ENCODE measurements at regions not wholly inside any gene's neighbourhood (a gene's known extent, or its start where the extent isn't known, plus 50 kb on each side); places are given as distances from the start of the nearest gene placed in this dataset.

DNA sequence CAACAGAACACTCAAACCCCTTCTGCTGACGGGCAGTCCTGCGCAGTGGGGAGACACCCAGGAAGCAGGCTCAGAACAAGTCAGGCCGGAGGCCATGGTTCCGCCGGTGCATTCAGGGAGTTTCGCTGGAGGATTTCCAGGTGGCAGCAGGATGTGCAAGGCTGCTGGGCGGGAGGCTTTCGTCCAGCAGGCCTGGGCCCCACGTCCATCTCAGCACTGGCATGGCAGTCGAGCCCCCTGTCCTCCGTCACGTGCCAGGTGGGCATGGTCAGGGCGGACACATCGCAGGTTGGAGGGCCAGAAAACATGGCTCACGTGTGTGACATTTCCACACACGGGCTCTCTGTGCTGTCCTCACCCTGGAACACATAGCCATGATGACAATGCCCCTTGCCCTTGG is 299.9 kb upstream of the IRX2 start:
- Histone ChIP-seq H3K36me3 (no peaks in the 10 kb centered on the region), H3K27ac (no peak overlapping the region), H3K9me3 (no peaks in the 10 kb centered on the region), H3K4me3 (no peak overlapping the region), H3K27me3 (replicated peaks; ENCODE audit: insufficient read depth) (no peaks in the 10 kb centered on the region), H3K4me1 (ENCODE audit: control insufficient read depth in 1 of 2, low read depth in 2 of 2) (no peaks in the 10 kb centered on the region)
- TF ChIP-seq, protein P1, sequence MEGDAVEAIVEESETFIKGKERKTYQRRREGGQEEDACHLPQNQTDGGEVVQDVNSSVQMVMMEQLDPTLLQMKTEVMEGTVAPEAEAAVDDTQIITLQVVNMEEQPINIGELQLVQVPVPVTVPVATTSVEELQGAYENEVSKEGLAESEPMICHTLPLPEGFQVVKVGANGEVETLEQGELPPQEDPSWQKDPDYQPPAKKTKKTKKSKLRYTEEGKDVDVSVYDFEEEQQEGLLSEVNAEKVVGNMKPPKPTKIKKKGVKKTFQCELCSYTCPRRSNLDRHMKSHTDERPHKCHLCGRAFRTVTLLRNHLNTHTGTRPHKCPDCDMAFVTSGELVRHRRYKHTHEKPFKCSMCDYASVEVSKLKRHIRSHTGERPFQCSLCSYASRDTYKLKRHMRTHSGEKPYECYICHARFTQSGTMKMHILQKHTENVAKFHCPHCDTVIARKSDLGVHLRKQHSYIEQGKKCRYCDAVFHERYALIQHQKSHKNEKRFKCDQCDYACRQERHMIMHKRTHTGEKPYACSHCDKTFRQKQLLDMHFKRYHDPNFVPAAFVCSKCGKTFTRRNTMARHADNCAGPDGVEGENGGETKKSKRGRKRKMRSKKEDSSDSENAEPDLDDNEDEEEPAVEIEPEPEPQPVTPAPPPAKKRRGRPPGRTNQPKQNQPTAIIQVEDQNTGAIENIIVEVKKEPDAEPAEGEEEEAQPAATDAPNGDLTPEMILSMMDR (IDR thresholded peaks at IDR 0.05): no peak
- DNase-seq (ENCODE audit: low spot score) (no peak), ATAC-seq (ENCODE audit: insufficient number of reproducible peaks, low FRiP score, low read depth) (no peak)

DNA sequence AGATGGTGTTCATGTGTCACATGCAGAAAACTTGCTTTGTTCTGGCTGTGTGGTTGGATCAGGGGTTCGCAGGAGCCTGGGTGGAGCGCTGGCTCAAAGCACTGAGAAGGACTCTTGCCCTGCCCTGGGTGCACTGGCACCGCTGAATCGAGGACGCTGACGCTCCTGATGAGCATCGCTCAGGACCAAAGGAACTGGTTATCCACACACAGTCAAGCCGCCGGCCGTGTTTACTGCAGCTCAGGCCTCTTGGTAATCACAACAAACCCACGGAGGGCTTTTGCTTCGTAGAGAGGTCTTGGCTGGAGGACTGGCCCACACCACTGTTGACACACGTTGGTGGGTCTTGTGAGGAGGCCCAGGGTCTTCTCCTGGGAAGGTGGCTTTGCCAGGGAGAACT is 299.4 kb upstream of the IRX2 start:
- TF ChIP-seq, protein P1 (IDR thresholded peaks at IDR 0.05): no peak
- H3K27me3 ChIP-seq (replicated peaks; ENCODE audit: insufficient read depth): no peaks in the 10 kb centered on the region
- ATAC-seq (ENCODE audit: insufficient number of reproducible peaks, low FRiP score, low read depth): no peak
- no peaks in the 10 kb centered on the region for H3K4me1 ChIP-seq (ENCODE audit: control insufficient read depth in 1 of 2, low read depth in 2 of 2)
- DNase-seq (ENCODE audit: low spot score): no peak
- no peaks in the 10 kb centered on the region for H3K9me3 ChIP-seq
- no peak overlapping the region for H3K4me3 ChIP-seq
- no peaks in the 10 kb centered on the region for H3K36me3 ChIP-seq
- H3K27ac ChIP-seq: no peak overlapping the region

GRCh38 chr5:3049261-3049660 is 297.8 kb upstream of the IRX2 start:
- no peaks in the 10 kb centered on the region for H3K27me3 ChIP-seq (replicated peaks; ENCODE audit: insufficient read depth)
- TF ChIP-seq, protein P1 (IDR thresholded peaks at IDR 0.05): no peak
- no peak overlapping the region for H3K4me3 ChIP-seq
- no peaks in the 10 kb centered on the region for H3K9me3 ChIP-seq
- no peak for ATAC-seq (ENCODE audit: insufficient number of reproducible peaks, low FRiP score, low read depth)
- no peak overlapping the region for H3K27ac ChIP-seq
- H3K36me3 ChIP-seq: no peaks in the 10 kb centered on the region
- no peaks in the 10 kb centered on the region for H3K4me1 ChIP-seq (ENCODE audit: control insufficient read depth in 1 of 2, low read depth in 2 of 2)
- no peak for DNase-seq (ENCODE audit: low spot score)

DNA sequence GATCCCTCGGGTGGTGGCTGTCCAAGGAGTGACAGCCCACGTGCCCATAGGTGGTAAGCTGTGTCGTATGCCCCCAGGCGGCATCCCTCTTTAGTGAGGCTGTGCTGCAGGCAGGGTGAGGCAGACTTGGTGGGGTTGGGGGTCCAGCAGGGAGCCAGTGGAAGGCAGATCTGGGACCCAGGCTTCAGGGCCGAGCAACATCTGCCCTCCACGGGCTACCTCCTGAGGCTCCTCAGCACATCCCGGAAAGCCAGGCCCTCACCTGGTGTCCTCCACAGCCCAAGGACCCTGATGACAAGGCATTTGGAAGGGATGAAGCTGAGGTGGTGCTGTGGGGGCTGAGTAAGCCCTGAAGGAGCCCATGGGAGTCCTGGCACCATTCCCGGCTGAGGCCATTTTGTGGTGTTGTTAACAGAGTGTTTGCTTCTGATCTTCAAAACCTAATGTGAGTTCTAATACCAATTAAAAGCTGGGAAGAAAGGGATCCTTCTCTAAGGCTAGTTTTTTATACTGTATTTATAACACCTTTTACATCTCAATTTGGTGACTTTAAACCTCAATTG is 295.8 kb upstream of the IRX2 start:
- Histone ChIP-seq H3K36me3 (no peaks in the 10 kb centered on the region), H3K4me1 (ENCODE audit: control insufficient read depth in 1 of 2, low read depth in 2 of 2) (no peaks in the 10 kb centered on the region), H3K9me3 (no peaks in the 10 kb centered on the region), H3K27me3 (replicated peaks; ENCODE audit: insufficient read depth) (no peaks in the 10 kb centered on the region), H3K27ac (no peak overlapping the region), H3K4me3 (no peak overlapping the region)
- TF ChIP-seq, protein P1 (IDR thresholded peaks at IDR 0.05): no peak
- DNase-seq (ENCODE audit: low spot score): no peak
- no peak for ATAC-seq (ENCODE audit: insufficient number of reproducible peaks, low FRiP score, low read depth)

DNA sequence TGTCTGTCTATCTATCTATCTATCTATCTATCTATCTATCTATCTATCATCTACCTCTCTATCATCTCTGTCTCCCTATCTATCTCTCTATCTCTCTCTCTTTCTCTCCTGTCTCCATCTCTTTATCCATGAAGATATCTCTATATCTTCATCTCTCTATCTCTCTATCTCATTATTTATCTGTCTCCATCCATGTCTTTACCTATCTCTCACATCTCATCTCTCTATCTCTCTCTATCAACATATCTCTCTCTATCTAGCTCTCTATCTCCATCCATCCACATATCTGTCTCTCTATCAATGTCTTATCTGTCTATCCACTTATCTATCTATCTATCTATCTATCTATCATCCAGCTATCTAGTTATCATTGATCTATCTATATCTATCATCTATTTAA is 292.1 kb upstream of the IRX2 start:
- TF ChIP-seq, protein P1 (IDR thresholded peaks at IDR 0.05): no peak
- Histone ChIP-seq H3K36me3 (no peaks in the 10 kb centered on the region), H3K4me1 (ENCODE audit: control insufficient read depth in 1 of 2, low read depth in 2 of 2) (no peaks in the 10 kb centered on the region), H3K9me3 (no peaks in the 10 kb centered on the region), H3K27me3 (replicated peaks; ENCODE audit: insufficient read depth) (no peaks in the 10 kb centered on the region), H3K27ac (no peak overlapping the region), H3K4me3 (no peak overlapping the region)
- no peak for ATAC-seq (ENCODE audit: insufficient number of reproducible peaks, low FRiP score, low read depth)
- DNase-seq (ENCODE audit: low spot score): no peak
